HG03520 (cell line): ENCODE measurements at regions not wholly inside any gene's neighbourhood (a gene's known extent, or its start where the extent isn't known, plus 50 kb on each side); places are given as distances from the start of the nearest gene placed in this dataset.

Experiments used
- ATAC-seq: cut with Tn5 transposase; IDR thresholded peaks from one replicate; pipeline ENCODE4 v1.9.1; 2021; ENCODE audit warnings: mild to moderate bottlenecking, moderate library complexity; ENCODE audit not compliant: unreplicated experiment

- no peak for ATAC-seq
Measured at GRCh38 chr13:109671919-109672318, 114.5 kb downstream of the IRS2 start.

- ATAC-seq, result no peak
Measured at GRCh38 chr13:109670776-109671175, 115.6 kb downstream of the IRS2 start.

DNA sequence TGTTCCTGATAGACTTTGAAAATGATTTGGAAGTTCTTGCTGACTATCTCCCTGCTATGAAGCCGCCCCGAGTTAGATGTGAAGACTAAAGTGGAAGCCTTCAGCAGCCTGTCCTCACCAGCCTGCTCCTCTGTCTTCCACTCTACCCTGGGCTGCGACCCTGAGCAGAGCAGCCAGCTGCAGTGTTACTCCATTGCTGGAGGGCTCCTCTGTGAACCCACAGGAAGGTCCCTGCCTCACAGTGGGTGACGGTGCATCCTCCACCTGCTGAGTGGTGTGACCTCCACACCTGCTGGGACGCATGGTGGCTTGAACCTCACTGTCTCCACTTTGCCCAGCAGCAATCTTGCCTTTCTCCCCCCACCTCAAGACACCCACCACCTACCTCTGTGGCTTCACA lies 116.4 kb downstream of the IRS2 start:
- no peak for ATAC-seq

DNA sequence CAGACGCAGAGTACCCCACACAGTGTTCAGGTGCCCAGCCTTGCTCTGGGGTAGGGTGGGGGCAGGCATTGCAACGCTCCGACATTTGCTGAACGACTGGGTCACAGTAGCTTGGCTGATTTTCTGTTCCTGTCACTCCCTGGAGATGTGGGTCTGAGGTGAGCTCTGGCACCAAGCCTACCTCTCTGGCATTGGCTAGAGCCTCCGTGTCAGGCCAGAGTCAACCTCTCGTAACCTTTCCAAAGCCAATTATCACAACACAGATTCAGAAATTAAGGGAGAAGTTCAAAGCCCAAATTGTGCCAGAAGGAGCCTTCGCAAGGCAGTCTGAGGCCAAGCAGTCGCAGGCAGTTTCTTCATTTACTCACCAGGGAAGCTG lies 117.2 kb downstream of the IRS2 start:
- ATAC-seq, result no peak

DNA sequence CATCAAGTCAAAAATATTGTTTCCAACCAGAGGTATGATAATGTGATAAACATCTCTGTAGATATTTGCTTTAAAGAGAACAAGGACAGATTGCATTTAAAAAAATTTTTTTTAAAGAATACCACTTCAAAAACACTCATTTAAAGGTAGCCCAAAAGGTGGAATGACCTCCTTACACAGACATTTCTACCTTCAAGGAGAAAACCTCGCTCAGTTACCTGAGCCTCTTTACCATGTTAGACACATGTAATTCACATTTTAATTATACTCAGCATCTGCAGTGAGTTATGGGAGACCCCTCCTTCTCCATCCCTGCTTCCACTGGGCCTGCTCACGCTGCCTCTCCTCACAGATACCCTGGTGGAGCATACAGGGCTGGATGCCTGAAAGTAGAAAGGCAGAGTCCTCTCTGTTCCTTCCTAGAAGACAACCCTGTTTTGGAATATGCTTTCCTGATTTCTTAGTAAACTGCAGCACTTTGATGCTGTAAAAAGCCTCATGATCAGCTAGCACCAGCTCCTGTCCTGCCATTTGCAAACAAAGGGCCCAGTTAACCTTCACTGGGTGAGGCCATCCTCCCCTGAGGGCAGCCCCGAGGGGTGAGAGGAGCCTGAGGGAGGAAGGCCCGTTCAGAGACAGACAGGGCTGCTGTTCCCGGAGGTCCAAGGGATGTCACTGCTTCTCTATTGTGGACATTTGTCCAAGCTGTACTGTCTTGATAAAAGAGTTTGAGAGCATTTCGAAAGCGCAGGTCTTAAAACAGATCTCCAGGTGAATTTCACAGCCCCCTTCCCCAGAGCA lies 117.8 kb downstream of the IRS2 start:
- ATAC-seq, result no peak

DNA sequence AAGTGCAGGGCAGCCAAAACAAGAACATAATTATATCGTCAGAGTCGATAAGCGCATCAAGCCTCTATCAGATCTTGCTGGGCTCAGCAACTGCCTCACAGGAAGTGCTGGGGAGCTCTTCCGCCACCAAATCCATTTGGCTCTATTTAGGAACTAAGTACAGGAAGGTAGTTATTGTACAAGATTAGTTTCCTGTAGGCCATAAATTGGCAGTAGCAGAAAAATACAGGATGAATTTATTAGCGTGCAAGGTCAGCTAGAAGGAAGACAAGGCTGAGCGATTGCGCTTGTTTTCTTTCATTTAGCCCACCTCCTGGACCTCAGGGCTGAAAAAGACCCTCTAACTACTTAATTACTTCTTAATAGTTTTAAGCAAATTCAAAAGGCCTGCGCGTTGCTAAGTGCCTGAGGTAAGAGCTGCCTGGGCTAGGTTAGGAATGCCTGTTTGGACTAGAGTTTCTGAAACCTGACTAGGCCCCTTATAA lies 118.5 kb downstream of the IRS2 start:
- ATAC-seq, result no peak

GRCh38 chr13:109667056-109667455 lies 119.3 kb downstream of the IRS2 start:
- no peak for ATAC-seq

- no peak for ATAC-seq
Measured at GRCh38 chr13:109666656-109667055, 119.7 kb downstream of the IRS2 start.

GRCh38 chr13:109665781-109666249 lies 120.6 kb downstream of the IRS2 start:
- no peak for ATAC-seq

DNA sequence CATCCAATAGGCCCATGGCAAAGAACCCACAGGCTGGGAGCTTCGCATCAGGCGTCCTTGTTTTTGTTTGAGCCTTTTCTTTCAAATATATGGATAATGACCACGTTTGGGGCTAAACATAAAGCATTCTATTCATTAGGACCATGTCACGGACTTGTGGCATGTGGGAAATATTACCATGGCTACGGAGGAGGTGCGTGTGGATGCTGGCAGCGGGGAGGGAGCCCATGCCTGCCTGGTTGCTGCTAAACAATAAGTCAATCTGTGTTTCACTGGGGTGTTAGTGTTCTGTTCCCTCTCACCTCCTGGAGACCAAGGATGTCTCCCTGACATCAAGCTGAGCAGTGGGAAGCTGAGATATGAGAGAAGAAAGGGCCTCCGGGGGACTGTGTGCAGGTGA lies 121.1 kb downstream of the IRS2 start:
- no peak for ATAC-seq

DNA sequence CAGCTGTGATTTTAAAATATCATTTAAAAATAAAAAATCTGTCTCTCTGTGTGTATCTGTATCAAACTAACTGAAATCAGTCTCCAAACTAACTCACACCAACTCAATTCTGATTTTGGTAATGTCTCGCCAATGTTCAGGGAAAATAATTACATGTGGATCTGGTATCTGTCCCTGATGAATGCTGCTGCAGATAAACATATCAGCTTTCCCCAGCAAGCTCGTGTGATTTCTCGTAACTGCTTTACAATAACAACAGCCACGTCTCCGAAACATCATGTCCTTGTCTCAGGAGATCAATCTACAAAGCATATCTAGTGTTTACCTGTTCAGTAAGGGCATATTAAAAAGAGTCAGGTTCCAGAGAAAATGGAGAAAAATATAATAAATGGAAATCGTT lies 129.0 kb downstream of the IRS2 start:
- ATAC-seq, result no peak

- no peak for ATAC-seq
Measured at GRCh38 chr13:109656206-109656605, 130.2 kb downstream of the IRS2 start.

DNA sequence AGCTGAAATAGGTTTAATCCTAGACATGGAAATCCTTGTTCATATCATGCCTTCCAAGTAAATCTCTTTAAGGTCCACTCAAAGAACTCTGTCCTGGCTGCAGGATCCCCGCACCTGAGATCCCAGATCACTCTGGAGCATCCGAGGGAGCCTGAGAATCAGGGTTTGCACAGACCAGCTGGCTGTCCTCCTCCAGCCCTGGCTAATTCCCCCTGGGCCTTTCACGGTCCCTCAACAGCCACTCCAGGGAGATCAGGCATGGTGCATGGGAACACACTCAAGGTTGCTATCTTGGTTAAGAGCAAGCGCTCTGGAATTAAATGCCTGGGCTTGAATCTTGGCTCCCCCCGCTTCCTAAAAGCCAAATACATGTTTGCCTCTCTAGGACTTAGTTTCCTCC lies 130.8 kb downstream of the IRS2 start:
- no peak for ATAC-seq

DNA sequence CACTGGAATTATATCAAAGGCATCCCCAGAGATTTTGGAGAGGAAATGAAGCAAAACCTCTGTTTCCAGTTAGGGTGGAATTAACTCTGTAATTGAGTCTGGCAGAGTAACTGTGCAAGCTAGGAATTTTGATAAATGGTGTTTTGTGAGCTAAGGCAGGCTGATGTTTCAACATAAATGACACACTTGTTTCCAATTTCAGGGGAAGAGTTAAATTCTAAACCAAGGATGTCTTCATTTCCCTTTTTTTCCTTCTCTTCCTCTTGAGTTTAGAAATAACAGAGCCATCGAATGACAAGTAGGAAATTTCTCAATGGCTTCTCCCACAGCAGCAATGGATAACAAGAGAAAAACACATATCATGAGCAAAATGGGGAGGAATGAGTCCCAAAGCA lies 131.2 kb downstream of the IRS2 start:
- no peak for ATAC-seq

DNA sequence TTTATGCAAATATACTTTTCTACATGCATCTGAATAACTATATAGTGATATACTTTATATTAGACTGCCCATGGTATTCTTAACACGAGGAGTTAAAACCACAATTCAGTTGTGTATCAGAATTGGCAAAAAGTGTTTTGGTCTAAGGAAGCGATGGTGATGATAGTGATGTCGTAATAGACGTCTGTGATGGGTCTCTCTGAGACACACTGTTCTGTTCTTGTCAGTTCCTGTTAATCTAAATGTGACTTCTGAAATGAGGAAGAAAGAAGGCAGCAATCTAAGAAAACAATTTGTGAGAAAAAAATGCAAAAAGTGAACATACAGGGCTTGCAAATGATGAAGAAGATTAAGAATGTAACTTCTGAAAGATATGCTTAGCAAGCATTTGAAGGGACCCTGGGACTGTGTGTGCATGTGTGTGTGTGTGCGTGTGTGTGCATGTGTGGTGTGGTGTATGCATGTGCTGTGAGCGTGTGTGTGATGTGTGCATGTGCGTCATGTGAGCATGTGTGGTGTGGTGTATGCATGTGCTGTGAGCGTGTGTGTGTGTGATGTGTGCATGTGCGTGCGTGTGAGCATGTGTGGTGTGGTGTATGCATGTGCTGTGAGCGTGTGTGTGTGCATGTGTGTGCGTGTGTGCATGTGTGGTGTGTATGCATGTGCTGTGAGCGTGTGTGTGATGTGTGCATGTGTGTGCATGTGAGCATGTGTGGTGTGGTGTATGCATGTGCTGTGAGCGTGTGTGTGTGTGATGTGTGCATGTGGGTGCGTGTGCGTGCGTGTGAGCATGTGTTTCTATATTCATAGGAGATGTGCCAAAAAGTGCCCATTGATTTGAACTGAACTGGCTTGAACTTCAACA lies 131.8 kb downstream of the IRS2 start:
- ATAC-seq, result no peak

GRCh38 chr13:109652531-109652930 lies 133.9 kb downstream of the IRS2 start:
- no peak for ATAC-seq

- ATAC-seq, result no peak
Measured at GRCh38 chr13:109651854-109652253, 134.5 kb downstream of the IRS2 start.

- no peak for ATAC-seq
Measured at GRCh38 chr13:109651311-109651710, 135.1 kb downstream of the IRS2 start.

GRCh38 chr13:109650861-109651260 lies 135.5 kb downstream of the IRS2 start:
- ATAC-seq, result no peak

DNA sequence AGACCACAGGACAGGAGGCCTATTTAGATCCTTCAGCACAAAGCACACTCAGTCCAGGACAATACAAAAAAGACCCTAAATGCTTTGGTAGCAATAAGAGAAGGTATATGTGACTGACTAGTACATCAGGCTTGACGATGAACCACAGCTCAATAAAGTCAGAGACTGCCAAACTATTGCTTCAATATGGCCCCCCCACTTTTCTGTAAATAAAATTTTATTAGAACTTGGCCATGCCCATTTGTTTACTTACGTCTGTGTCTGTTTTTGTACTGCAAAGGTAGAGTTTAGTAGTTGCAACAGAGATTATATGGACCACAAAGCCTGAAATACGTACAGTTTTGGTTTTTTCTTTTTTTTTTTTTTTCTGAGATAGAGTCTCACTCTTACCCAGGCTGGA lies 136.7 kb downstream of the IRS2 start:
- ATAC-seq, result no peak

DNA sequence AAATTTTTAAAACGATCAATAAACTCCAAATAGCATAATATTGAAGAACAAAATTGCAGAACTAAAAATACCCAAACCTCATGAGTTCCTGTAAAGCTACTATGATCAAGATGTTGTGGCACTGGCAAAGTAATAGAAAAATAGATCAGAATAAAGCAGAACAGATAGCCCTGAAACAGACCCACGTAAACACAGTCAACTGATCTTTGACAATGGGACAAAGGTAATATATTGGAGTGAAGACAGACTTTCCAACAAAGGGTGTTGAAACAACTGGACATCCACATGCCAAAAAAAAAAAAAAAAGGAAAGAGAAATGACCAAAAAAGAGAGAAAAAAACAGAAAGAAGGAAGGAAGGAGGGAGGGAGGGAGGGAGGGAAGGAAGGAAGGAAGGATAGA lies 138.7 kb downstream of the IRS2 start:
- ATAC-seq, result no peak

GRCh38 chr13:109647053-109647452 lies 139.3 kb downstream of the IRS2 start:
- no peak for ATAC-seq
